ENCODE measurements at regions not wholly inside any gene's neighbourhood (a gene's known extent, or its start where the extent isn't known, plus 50 kb on each side); places are given as distances from the start of the nearest gene placed in this dataset.

GRCh38 chr6:2477250-2477649 lies 231.8 kb upstream of the GMDS start:
- TF ChIP-seq CTCF (IDR thresholded peaks at IDR 0.05) (no peak), POLR2A (IDR thresholded peaks at IDR 0.05) (no peak), EP300 (IDR thresholded peaks at IDR 0.05) (no peak)
